PC-9 (cell line): ENCODE measurements at regions not wholly inside any gene's neighbourhood (a gene's known extent, or its start where the extent isn't known, plus 50 kb on each side); places are given as distances from the start of the nearest gene placed in this dataset.

Experiments used
- EZH2 ChIP-seq: fragments of 200-600 bp; sonication (generic); IDR thresholded peaks from 2 replicates; pipeline ENCODE4 v1.8.0; 2017; ENCODE audit warnings: antibody characterized with exemption, low read depth
- TF ChIP-seq, protein P1 (sequence below): fragments of 200-600 bp; sonication (generic); conservative IDR thresholded peaks from 2 replicates; pipeline ENCODE4 v1.6.1; 2017; ENCODE audit warnings: mixed run types, antibody characterized with exemption, mild to moderate bottlenecking, moderate library complexity

GRCh38 chr5:74149395-74149794 is 491.1 kb downstream of the ENC1 start:
- TF ChIP-seq, protein P1, sequence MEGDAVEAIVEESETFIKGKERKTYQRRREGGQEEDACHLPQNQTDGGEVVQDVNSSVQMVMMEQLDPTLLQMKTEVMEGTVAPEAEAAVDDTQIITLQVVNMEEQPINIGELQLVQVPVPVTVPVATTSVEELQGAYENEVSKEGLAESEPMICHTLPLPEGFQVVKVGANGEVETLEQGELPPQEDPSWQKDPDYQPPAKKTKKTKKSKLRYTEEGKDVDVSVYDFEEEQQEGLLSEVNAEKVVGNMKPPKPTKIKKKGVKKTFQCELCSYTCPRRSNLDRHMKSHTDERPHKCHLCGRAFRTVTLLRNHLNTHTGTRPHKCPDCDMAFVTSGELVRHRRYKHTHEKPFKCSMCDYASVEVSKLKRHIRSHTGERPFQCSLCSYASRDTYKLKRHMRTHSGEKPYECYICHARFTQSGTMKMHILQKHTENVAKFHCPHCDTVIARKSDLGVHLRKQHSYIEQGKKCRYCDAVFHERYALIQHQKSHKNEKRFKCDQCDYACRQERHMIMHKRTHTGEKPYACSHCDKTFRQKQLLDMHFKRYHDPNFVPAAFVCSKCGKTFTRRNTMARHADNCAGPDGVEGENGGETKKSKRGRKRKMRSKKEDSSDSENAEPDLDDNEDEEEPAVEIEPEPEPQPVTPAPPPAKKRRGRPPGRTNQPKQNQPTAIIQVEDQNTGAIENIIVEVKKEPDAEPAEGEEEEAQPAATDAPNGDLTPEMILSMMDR: no peak
- no peak for TF ChIP-seq EZH2
